Heart right ventricle (tissue), 16 donors: ENCODE measurements at regions not wholly inside any gene's neighbourhood (a gene's known extent, or its start where the extent isn't known, plus 50 kb on each side); places are given as distances from the start of the nearest gene placed in this dataset.
A peak's percentile ranks its signal among the peaks of the same experiment; 100 is the strongest.

ENCODE experiments used
- ATAC-seq, 8 donors: fragments of 200-7000 bp; cut with Tn5 transposase; one replicate each; pipeline ENCODE4 v1.9.1; 2020; ENCODE audit warnings: mild to moderate bottlenecking in 8 of 8, moderate library complexity in 8 of 8, moderate number of reproducible peaks in 1 of 8
- DNase-seq, 2 donors: peaks; one replicate each; pipeline ENCODE4 v3.0.0-alpha.2; 2020
- H3K27ac ChIP-seq, 10 donors: fragments of 200-600 bp; sonication (generic) in 2 of 10; one replicate each; pipeline versions ENCODE4 v1.5.0 to v1.8.0; 2020 to 2022; ENCODE audit warnings: mild to moderate bottlenecking in 3 of 10
- H3K27me3 ChIP-seq, 7 donors: fragments of 200-600 bp; one replicate each; pipeline ENCODE4 v1.8.0; 2021 to 2022; ENCODE audit warnings: mild to moderate bottlenecking in 2 of 7
- H3K36me3 ChIP-seq, 9 donors: fragments of 200-600 bp; sonication (generic) in 1 of 9; one replicate each; pipeline versions ENCODE4 v1.5.0 to v1.8.0; 2020 to 2022; ENCODE audit warnings: mild to moderate bottlenecking in 2 of 9
- H3K4me1 ChIP-seq, 9 donors: fragments of 200-600 bp; sonication (generic) in 1 of 9; one replicate each; pipeline versions ENCODE4 v1.5.0 to v1.8.0; 2020 to 2022; ENCODE audit warnings: mild to moderate bottlenecking in 4 of 9
- H3K4me3 ChIP-seq, 10 donors: fragments of 200-600 bp; sonication (generic) in 2 of 10; one replicate each; pipeline versions ENCODE4 v1.5.0 to v1.8.0; 2020 to 2022; ENCODE audit warnings: mild to moderate bottlenecking in 7 of 10, moderate library complexity in 2 of 10
- H3K9me3 ChIP-seq, 11 donors: fragments of 200-600 bp in 10 of 11; sonication (generic) in 2 of 11; one replicate each; pipeline versions ENCODE4 v1.5.0 to v1.8.0; 2013 to 2022; ENCODE audit warnings: mild to moderate bottlenecking in 2 of 11, control low read depth in 1 of 11, moderate library complexity in 1 of 11
- WGBS, 2 donors: extraction: QIAGEN DNeasy Blood & Tissue Kit; methylation state at CpG; one replicate each; pipeline ENCODE4 v1.1.7; 2013; ENCODE audit warnings: inconsistent platforms in 1 of 2; 5-methylcytosine and 5-hydroxymethylcytosine counted together
- intact Hi-C, 10 donors: fragments of 100-400 bp; cut with DNase I; formaldehyde crosslinking; loops; one replicate each; pipeline versions ENCODE4 v1.11.1 to v1.14.2; 2022
- TF ChIP-seq, protein P1 (sequence below), 9 donors: fragments of 200-600 bp; sonication (generic) in 2 of 9; IDR thresholded peaks; one replicate each; pipeline versions ENCODE4 v1.5.0 to v1.8.0; 2021 to 2022; ENCODE audit warnings: antibody characterized with exemption in 9 of 9, mild to moderate bottlenecking in 5 of 9, moderate library complexity in 1 of 9
- donor health status: Arrhythmogenic right ventricular cardiomyopathy.
- donor health status: ischemic (EF 13 %, LVEDD 7.1; RV severe dilation, severe dysfunction).
- donor health status: healthy with polysubstance abuse.
- donor health status: DM: no; HTN: yes; CAD: no.
- donor health status: DM: no; HTN: no; CAD: no.
- donor health status: ischemic (EF 25% LVEDD 6.9; RV normal size, moderate dysfunction).
- donor health status: ischemic (EF 25% LVEDD 5.7; RV mildly dilated, moderate dysfunction).
- donor health status: healthy.
- donor health status: DM: yes; HTN: yes; CAD: no.
- donor health status: Ischemic cardiomyopathy.
- donor health status: ischemic (EF 35%, LVEDD 5.7; RV mildly dilated, moderate dysfunction).
- donor health status: nonischemic (EF 11% LVEDD 7.7; RV severe dilation, severe dysfunction).
- donor health status: DM: yes; HTN: yes; CAD: no.
- donor health status: PGD.
- donor health status: ischemic (EF 29% LVEDD 5.4; RV normal size, mild dysfunction).
- donor health status: nonischemic (EF 23%, LVEDD 6.1; RV moderate dilation, normal function).

DNA sequence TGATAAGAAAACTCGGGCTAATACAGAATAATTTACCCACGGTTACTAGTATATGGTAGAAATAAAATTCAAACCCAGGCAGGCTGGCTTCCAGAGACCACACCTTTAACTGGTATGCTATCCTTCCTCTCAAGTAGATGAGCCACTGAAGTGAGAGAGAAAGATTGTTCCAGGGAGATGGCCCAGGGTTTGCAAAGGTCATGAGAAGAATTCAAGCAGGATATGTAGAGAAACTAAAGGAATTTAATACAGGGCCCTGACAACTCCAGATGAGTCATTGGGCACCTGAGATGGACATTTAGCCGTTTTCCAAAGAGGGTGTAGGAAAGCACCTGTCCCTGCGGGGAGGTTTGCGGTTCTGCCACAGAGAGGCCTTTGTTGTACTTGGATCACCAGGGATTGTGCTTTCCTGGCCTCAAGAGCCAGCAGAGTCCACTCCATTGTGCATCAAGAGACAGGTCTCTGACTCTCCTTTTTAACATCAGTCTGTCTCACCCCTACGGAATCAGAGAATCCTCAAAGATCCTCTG is 152.7 kb upstream of the BLID start:
- ATAC-seq (no peak), DNase-seq (no peak)
- H3K36me3 ChIP-seq: no peaks in the 10 kb centered on the region
- H3K9me3 ChIP-seq: no peaks in the 10 kb centered on the region
- H3K4me3 ChIP-seq: no peak overlapping the region
- H3K4me1 ChIP-seq: peaks cover 0 to 12% (median 0%) of the 10 kb centered on the region in 9 donors
- 88 to 92% methylated on average over 6 of the region's 6 CpGs for WGBS, 2 donors
- H3K27me3 ChIP-seq: no peaks in the 10 kb centered on the region
- intact Hi-C loops: no loop called here
- H3K27ac ChIP-seq: no peak overlapping the region
- TF ChIP-seq, protein P1, sequence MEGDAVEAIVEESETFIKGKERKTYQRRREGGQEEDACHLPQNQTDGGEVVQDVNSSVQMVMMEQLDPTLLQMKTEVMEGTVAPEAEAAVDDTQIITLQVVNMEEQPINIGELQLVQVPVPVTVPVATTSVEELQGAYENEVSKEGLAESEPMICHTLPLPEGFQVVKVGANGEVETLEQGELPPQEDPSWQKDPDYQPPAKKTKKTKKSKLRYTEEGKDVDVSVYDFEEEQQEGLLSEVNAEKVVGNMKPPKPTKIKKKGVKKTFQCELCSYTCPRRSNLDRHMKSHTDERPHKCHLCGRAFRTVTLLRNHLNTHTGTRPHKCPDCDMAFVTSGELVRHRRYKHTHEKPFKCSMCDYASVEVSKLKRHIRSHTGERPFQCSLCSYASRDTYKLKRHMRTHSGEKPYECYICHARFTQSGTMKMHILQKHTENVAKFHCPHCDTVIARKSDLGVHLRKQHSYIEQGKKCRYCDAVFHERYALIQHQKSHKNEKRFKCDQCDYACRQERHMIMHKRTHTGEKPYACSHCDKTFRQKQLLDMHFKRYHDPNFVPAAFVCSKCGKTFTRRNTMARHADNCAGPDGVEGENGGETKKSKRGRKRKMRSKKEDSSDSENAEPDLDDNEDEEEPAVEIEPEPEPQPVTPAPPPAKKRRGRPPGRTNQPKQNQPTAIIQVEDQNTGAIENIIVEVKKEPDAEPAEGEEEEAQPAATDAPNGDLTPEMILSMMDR (IDR thresholded peaks at IDR 0.05): no peak

DNA sequence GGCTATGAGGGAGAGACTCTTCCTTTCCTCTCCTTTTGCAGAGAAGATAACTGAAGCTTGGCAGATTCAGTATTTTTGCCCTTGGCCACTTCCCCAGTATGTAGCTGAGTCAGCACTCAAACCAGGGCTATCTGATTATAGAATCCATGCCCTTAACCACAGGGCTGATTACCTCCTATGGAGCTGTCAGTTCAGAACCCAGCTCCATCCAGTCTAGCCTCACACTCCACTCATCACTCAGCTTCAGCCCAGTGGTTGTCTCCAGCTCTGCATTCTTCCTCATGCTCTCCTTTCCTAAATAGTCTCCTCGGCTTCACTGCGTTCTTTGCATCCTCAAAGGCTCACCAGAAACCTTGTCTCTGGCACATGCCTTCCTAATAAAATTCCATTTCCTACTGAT is 151.6 kb upstream of the BLID start:
- intact Hi-C loops: no loop called here
- H3K36me3 ChIP-seq: no peaks in the 10 kb centered on the region
- H3K27ac ChIP-seq: no peak overlapping the region
- H3K4me3 ChIP-seq: no peak overlapping the region
- 59 to 79% methylated on average over 2 of the region's 2 CpGs for WGBS, 2 donors
- ATAC-seq: peak in 2 of 8 donors; percentile 39 to 50
- no peak for DNase-seq
- peaks cover 0 to 12% (median 0%) of the 10 kb centered on the region in 9 donors for H3K4me1 ChIP-seq
- no peaks in the 10 kb centered on the region for H3K9me3 ChIP-seq
- no peaks in the 10 kb centered on the region for H3K27me3 ChIP-seq
- TF ChIP-seq, protein P1 (IDR thresholded peaks at IDR 0.05): no peak

DNA sequence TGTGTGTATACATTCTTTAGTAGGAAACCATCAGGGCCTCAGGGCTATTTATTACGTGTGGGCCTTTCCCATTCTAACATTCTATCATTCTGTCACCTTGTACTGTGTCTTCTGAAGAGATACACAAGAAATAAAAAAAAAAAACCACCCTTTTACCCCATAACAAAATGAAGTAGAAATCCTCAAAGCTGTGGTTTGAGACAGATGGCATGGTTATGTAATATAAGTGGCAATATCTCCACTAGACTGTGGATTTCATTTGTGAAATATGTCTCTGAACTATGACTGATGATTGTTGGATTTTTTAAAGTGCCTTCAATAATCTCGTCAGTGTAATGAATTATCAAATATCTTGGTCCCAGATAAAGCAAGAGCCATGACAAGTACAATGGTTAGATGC is 150.0 kb upstream of the BLID start:
- TF ChIP-seq, protein P1 (IDR thresholded peaks at IDR 0.05): no peak
- intact Hi-C loops: no loop called here
- 84 to 87% methylated on average over 2 of the region's 2 CpGs for WGBS, 2 donors
- no peaks in the 10 kb centered on the region for H3K36me3 ChIP-seq
- no peak overlapping the region for H3K27ac ChIP-seq
- no peak overlapping the region for H3K4me3 ChIP-seq
- peaks cover 0 to 12% (median 0%) of the 10 kb centered on the region in 9 donors for H3K4me1 ChIP-seq
- H3K9me3 ChIP-seq: no peaks in the 10 kb centered on the region
- H3K27me3 ChIP-seq: no peaks in the 10 kb centered on the region
- DNase-seq: no peak
- ATAC-seq: no peak

DNA sequence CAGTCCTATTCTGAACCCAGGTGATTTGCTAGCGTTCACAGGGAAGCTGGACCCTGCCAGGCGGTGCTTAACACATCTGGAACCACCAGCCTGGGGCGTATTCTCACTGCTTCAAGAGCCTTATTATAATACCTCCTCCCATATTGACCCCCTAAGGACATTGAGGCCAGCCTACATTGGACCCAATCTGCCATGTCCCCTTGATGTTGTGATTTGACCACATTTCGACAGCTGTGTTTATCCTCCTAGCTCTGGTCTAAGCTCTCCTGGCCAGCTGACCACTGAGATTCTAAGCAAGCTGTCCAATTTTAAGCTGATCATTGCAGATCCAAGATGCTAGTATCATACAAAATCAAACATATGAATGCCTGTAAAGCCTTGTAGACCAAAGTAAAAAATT is 148.1 kb upstream of the BLID start:
- H3K4me1 ChIP-seq: peaks cover 0 to 16% (median 0%) of the 10 kb centered on the region in 9 donors
- 96 to 98% methylated on average over 4 of the region's 4 CpGs for WGBS, 2 donors
- TF ChIP-seq, protein P1 (IDR thresholded peaks at IDR 0.05): no peak
- no peaks in the 10 kb centered on the region for H3K27me3 ChIP-seq
- H3K4me3 ChIP-seq: no peak overlapping the region
- ATAC-seq (no peak), DNase-seq (no peak)
- no peaks in the 10 kb centered on the region for H3K9me3 ChIP-seq
- no peak overlapping the region for H3K27ac ChIP-seq
- H3K36me3 ChIP-seq: no peaks in the 10 kb centered on the region
- intact Hi-C loops: no loop called here
